Transverse colon (tissue), 4 donors: ENCODE measurements at regions not wholly inside any gene's neighbourhood (a gene's known extent, or its start where the extent isn't known, plus 50 kb on each side); places are given as distances from the start of the nearest gene placed in this dataset.

Experiments used
- DNase-seq: peaks from one replicate; pipeline ENCODE4 v3.0.0-alpha.2; 2019
- H3K27ac ChIP-seq, 4 donors: fragments of 200-600 bp; sonication (generic); 2 replicates each; pipeline ENCODE4 v1.5.1; 2016 to 2018; ENCODE audit warnings: inconsistent platforms in 4 of 4
- H3K27me3 ChIP-seq: fragments of 200-600 bp; sonication (generic); 2 replicates; pipeline ENCODE4 v1.5.1; 2017; ENCODE audit warnings: inconsistent platforms
- H3K36me3 ChIP-seq, 4 donors: fragments of 200-600 bp; sonication (generic); 2 replicates each; pipeline ENCODE4 v1.5.1; 2017 to 2019; ENCODE audit warnings: inconsistent platforms in 4 of 4
- H3K4me1 ChIP-seq, 4 donors: fragments of 200-600 bp; sonication (generic); 2 replicates each; pipeline ENCODE4 v1.5.1; 2017 to 2020; ENCODE audit warnings: inconsistent platforms in 4 of 4
- H3K4me3 ChIP-seq, 4 donors: fragments of 200-600 bp; sonication (generic); 1 replicate in 1 of 4; 2 replicates in 3 of 4; pipeline versions ENCODE4 v1.5.1 to v1.6.1; 2017 to 2019; ENCODE audit warnings: inconsistent platforms in 4 of 4
- H3K9me3 ChIP-seq, 2 donors: fragments of 200-600 bp; sonication (generic); 2 replicates each; pipeline ENCODE4 v1.5.1; 2017 to 2019; ENCODE audit warnings: inconsistent platforms in 2 of 2
- EP300 ChIP-seq: sonication (generic); formaldehyde crosslinking; IDR thresholded peaks from one replicate; pipeline ENCODE4 v1.6.1; 2017; ENCODE audit warnings: antibody characterized with exemption, low read depth
- POLR2A ChIP-seq: fragments of 450-650 bp; IDR thresholded peaks from one replicate; pipeline ENCODE4 v1.6.1; 2016; ENCODE audit warnings: antibody characterized with exemption, mild to moderate bottlenecking, moderate library complexity
- POLR2AphosphoS5 ChIP-seq, 3 donors: sonication (generic); formaldehyde crosslinking; IDR thresholded peaks; one replicate each; pipeline ENCODE4 v1.6.1; 2016; ENCODE audit warnings: antibody characterized with exemption in 3 of 3
- WGBS, 2 donors: methylation state at CpG; one replicate each; pipeline ENCODE4 v1.1.5; 2018; ENCODE audit warnings: low coverage in 1 of 2; 5-methylcytosine and 5-hydroxymethylcytosine counted together
- in situ Hi-C, 4 donors: fragments of 200-750 bp; cut with MboI; loops; one replicate each; pipeline versions ENCODE4 v1.15.0 to v1.15.1; 2017; ENCODE audit warnings: low sequenced_read_pairs in 3 of 4, low pct_ligation_motif_present in 1 of 4, low pct_unique_long_range_greater_than_20kb in 1 of 4
- intact Hi-C: fragments of 100-400 bp; cut with DNase I; formaldehyde crosslinking; loops from one replicate; pipeline ENCODE4 v1.15.1; 2023; ENCODE audit warnings: low total_unique reads
- TF ChIP-seq, protein P1 (sequence below), 5 experiments: fragments of 200-600 bp in 3 of 5; fragments of 450-650 bp in 2 of 5; sonication (generic) in 3 of 5; IDR thresholded peaks; 1 replicate in 2 of 5; 2 replicates in 3 of 5; pipeline ENCODE4 v1.5.1; 2016 to 2017; ENCODE audit warnings: antibody characterized with exemption in 5 of 5, inconsistent platforms in 3 of 5, mild to moderate bottlenecking in 2 of 5, moderate library complexity in 1 of 5

DNA sequence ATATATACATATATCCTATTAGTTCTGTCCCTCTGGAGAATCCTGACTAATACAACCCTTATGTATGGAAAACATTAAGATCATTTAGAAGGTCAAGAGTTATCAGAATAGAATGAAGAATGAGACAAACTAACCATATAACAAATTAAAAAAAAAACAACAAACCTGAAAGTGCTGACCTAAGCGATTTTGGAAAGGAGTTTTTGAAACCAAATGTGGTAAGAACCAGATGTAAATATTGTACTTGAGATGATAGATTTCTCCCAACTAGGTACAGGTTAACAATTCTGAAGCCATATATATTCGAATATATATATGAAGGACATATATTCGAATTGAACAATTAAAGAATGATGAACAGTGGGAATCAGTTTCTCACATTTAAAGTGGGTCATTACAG, 917.8 kb upstream of the SLC39A10 start:
- Histone ChIP-seq H3K36me3 (no peaks in the 10 kb centered on the region), H3K4me3 (no peak overlapping the region), H3K27ac (no peak overlapping the region), H3K9me3 (no peaks in the 10 kb centered on the region), H3K27me3 (no peaks in the 10 kb centered on the region), H3K4me1 (no peaks in the 10 kb centered on the region)
- WGBS, 2 donors: 84 to 90% methylated on average over 3 of the region's 3 CpGs
- in situ Hi-C loops (no loop called here), intact Hi-C loops (no loop called here)
- no peak for DNase-seq
- TF ChIP-seq EP300: no peak
- TF ChIP-seq, protein P1, sequence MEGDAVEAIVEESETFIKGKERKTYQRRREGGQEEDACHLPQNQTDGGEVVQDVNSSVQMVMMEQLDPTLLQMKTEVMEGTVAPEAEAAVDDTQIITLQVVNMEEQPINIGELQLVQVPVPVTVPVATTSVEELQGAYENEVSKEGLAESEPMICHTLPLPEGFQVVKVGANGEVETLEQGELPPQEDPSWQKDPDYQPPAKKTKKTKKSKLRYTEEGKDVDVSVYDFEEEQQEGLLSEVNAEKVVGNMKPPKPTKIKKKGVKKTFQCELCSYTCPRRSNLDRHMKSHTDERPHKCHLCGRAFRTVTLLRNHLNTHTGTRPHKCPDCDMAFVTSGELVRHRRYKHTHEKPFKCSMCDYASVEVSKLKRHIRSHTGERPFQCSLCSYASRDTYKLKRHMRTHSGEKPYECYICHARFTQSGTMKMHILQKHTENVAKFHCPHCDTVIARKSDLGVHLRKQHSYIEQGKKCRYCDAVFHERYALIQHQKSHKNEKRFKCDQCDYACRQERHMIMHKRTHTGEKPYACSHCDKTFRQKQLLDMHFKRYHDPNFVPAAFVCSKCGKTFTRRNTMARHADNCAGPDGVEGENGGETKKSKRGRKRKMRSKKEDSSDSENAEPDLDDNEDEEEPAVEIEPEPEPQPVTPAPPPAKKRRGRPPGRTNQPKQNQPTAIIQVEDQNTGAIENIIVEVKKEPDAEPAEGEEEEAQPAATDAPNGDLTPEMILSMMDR (IDR thresholded peaks at IDR 0.05): no peak
- TF ChIP-seq POLR2AphosphoS5 (IDR thresholded peaks at IDR 0.05): no peak
- no peak for TF ChIP-seq POLR2A

DNA sequence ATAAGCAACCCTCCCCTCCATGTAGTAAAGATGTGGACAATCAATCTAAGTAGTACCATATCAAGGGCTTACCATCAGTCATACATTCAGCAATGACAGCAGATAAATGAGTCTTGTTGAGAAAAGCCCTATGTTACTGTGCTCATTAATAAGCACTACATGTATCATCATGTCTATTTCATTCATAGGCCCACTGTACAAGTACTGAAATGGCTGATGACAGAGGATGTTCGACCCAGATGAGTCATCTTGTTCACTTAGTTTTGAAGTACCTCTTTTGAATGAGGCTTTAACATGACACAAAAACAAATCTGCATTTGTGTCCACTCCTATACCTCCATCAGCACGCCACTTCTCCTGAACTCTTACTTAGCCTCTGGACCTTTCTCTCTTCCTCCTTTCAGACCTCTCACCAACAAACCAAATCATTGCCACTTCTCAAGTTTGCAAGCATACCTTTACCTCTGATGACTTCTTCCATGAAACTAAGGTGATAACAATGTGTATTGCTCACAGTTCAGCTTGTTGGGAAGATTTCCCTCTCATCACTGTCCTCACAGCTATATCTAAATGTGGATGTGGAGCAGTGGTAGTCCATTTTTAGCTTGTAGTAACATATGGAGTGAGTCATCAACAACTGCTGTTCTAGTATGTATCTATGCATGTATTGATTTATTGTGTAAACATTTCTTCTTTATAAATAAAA, 921.0 kb upstream of the SLC39A10 start:
- no peak overlapping the region for H3K4me3 ChIP-seq
- intact Hi-C loops (no loop called here), in situ Hi-C loops (no loop called here)
- WGBS, 2 donors: 68 to 87% methylated on average over 2 of the region's 2 CpGs
- no peaks in the 10 kb centered on the region for H3K9me3 ChIP-seq
- H3K4me1 ChIP-seq: no peaks in the 10 kb centered on the region
- no peaks in the 10 kb centered on the region for H3K27me3 ChIP-seq
- H3K27ac ChIP-seq: no peak overlapping the region
- DNase-seq: no peak
- no peaks in the 10 kb centered on the region for H3K36me3 ChIP-seq
- TF ChIP-seq EP300 (no peak), POLR2A (no peak), POLR2AphosphoS5 (IDR thresholded peaks at IDR 0.05) (no peak)
- TF ChIP-seq, protein P1 (IDR thresholded peaks at IDR 0.05): no peak

DNA sequence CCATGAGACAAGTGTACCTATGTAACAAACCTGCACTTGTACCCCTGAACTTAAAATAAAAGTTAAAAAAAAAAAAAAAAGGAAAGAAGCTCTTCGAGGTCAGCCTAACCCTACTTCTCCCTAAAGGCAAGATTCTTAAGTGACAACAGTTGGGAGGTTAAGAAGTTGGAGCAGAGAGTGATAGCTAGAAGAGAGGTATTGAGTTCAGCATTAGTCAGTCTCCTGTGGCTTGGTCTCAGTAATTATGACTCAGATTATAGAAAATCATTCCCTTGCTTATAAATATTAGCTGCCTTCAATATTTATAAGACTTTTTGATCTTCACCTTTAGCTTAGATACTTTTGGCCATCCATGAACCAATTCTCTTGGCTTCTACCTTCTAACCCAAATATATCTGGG, 926.8 kb upstream of the SLC39A10 start:
- Histone ChIP-seq H3K27ac (no peak overlapping the region), H3K4me1 (no peaks in the 10 kb centered on the region), H3K9me3 (no peaks in the 10 kb centered on the region), H3K4me3 (no peak overlapping the region), H3K36me3 (no peaks in the 10 kb centered on the region), H3K27me3 (no peaks in the 10 kb centered on the region)
- 63 to 79% methylated on average over 1 of the region's 1 CpG for WGBS, 2 donors
- no peak for DNase-seq
- intact Hi-C loops: no loop called here
- TF ChIP-seq EP300 (no peak), POLR2A (no peak), POLR2AphosphoS5 (IDR thresholded peaks at IDR 0.05) (no peak)
- TF ChIP-seq, protein P1 (IDR thresholded peaks at IDR 0.05): no peak
- in situ Hi-C loops: no loop called here

DNA sequence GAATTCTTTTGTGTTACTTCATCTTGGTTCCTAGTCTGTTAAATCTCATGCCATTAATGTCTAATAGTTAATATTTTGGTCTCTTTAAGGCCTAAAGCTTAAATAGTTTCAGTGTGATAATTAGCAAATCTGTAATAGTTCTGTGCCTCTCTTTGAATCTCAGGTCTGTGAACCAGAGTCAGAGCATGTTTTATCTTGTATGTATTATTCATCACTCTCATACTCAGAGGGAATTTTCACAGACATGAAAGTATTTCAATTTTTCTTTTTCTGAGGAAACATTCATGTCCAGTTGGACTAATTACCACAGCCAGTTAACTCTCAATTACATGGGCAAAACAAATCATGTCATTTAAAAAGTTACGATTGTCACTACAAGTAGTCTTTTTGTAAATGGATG, 931.9 kb upstream of the SLC39A10 start:
- Histone ChIP-seq H3K27ac (no peak overlapping the region), H3K36me3 (no peaks in the 10 kb centered on the region), H3K27me3 (no peaks in the 10 kb centered on the region), H3K4me1 (no peaks in the 10 kb centered on the region), H3K4me3 (no peak overlapping the region), H3K9me3 (no peaks in the 10 kb centered on the region)
- in situ Hi-C loops (no loop called here), intact Hi-C loops (no loop called here)
- TF ChIP-seq POLR2AphosphoS5 (IDR thresholded peaks at IDR 0.05): no peak
- no peak for TF ChIP-seq EP300
- TF ChIP-seq, protein P1 (IDR thresholded peaks at IDR 0.05): no peak
- TF ChIP-seq POLR2A: no peak
- 91 to 93% methylated on average over 1 of the region's 1 CpG for WGBS, 2 donors
- DNase-seq: no peak
